Sigmoid colon (tissue), 4 donors: ENCODE measurements at regions not wholly inside any gene's neighbourhood (a gene's known extent, or its start where the extent isn't known, plus 50 kb on each side); places are given as distances from the start of the nearest gene placed in this dataset.
"Not testable (repeated sequence)": the region's sequence is repeated elsewhere in the genome, so short reads cannot be mapped to it uniquely, and the experiment has no call there.

ENCODE experiments used
- POLR2A ChIP-seq, 2 donors: fragments of 450-650 bp; IDR thresholded peaks; one replicate each; pipeline ENCODE4 v1.6.1; 2016; ENCODE audit warnings: antibody characterized with exemption in 2 of 2, mild to moderate bottlenecking in 2 of 2, moderate library complexity in 2 of 2
- POLR2AphosphoS5 ChIP-seq, 4 donors: sonication (generic); formaldehyde crosslinking; IDR thresholded peaks; one replicate each; pipeline ENCODE4 v1.6.1; 2017; ENCODE audit warnings: antibody characterized with exemption in 4 of 4
- TF ChIP-seq, protein P1 (sequence below), 4 experiments: fragments of 450-650 bp in 3 of 4; fragments of 200-600 bp in 1 of 4; IDR thresholded peaks; one replicate each; pipeline ENCODE4 v1.5.1; 2016 to 2019; ENCODE audit warnings: antibody characterized with exemption in 4 of 4, mild to moderate bottlenecking in 3 of 4, moderate library complexity in 2 of 4

DNA sequence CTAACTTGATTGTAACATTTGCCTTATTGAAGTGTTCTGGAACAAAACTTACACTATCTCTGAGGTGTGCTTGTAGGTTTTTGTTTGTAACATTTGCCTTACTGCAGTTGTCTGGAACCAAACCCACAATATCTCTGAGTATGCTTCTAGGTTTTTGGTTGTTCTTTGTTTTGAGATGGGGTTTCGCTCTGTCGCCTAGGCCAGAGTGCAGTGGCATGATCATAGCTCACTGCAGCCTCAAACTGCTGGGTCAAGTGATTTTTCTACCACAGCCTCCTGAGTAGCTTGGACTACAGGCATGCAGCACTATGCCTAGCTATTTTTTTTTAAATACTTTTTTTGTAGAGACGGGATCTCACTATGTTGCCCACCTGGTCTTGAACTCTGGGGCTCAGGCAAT, 1464.6 kb downstream of the FOXD4L5 start:
- TF ChIP-seq, protein P1, sequence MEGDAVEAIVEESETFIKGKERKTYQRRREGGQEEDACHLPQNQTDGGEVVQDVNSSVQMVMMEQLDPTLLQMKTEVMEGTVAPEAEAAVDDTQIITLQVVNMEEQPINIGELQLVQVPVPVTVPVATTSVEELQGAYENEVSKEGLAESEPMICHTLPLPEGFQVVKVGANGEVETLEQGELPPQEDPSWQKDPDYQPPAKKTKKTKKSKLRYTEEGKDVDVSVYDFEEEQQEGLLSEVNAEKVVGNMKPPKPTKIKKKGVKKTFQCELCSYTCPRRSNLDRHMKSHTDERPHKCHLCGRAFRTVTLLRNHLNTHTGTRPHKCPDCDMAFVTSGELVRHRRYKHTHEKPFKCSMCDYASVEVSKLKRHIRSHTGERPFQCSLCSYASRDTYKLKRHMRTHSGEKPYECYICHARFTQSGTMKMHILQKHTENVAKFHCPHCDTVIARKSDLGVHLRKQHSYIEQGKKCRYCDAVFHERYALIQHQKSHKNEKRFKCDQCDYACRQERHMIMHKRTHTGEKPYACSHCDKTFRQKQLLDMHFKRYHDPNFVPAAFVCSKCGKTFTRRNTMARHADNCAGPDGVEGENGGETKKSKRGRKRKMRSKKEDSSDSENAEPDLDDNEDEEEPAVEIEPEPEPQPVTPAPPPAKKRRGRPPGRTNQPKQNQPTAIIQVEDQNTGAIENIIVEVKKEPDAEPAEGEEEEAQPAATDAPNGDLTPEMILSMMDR (IDR thresholded peaks at IDR 0.05), result not testable (repeated sequence)
- not testable (repeated sequence) for TF ChIP-seq POLR2A, POLR2AphosphoS5 (IDR thresholded peaks at IDR 0.05)
